GM23338 (cell line): ENCODE measurements at regions not wholly inside any gene's neighbourhood (a gene's known extent, or its start where the extent isn't known, plus 50 kb on each side); places are given as distances from the start of the nearest gene placed in this dataset.

Experiments used
- ATAC-seq: fragments of 200-7000 bp; cut with Tn5 transposase; 3 replicates; pipeline ENCODE4 v1.9.1; 2020
- DNase-seq: peaks from one replicate; pipeline ENCODE4 v3.0.0-alpha.2; 2015; ENCODE audit warnings: low spot score
- H2AFZ ChIP-seq: fragments of 200-600 bp; sonication (generic); 2 replicates; pipeline ENCODE4 v1.8.0; 2016; ENCODE audit warnings: antibody characterized with exemption, mild to moderate bottlenecking, moderate library complexity
- H3F3A ChIP-seq: fragments of 200-600 bp; sonication (generic); replicated peaks from 2 replicates; pipeline ENCODE4 v1.8.0; 2017; ENCODE audit warnings: antibody characterized with exemption, mixed run types, low read depth
- H3K27ac ChIP-seq: fragments of 200-600 bp; sonication (generic); 2 replicates; pipeline ENCODE4 v1.6.1; 2016; ENCODE audit warnings: low read depth
- H3K27me3 ChIP-seq: fragments of 200-600 bp; sonication (generic); 2 replicates; pipeline ENCODE4 v1.8.0; 2016; ENCODE audit warnings: mild to moderate bottlenecking, mixed run types, moderate library complexity; ENCODE audit not compliant: insufficient read depth
- H3K36me3 ChIP-seq: fragments of 200-600 bp; sonication (generic); 2 replicates; pipeline ENCODE4 v1.8.0; 2016; ENCODE audit warnings: mild to moderate bottlenecking; ENCODE audit not compliant: insufficient read depth
- H3K4me1 ChIP-seq: fragments of 200-600 bp; sonication (generic); 2 replicates; pipeline ENCODE4 v1.8.0; 2016; ENCODE audit warnings: mild to moderate bottlenecking, moderate library complexity; ENCODE audit not compliant: insufficient read depth
- H3K4me2 ChIP-seq: fragments of 200-600 bp; sonication (generic); 2 replicates; pipeline ENCODE4 v1.7.1; 2017; ENCODE audit warnings: mixed run types
- H3K4me3 ChIP-seq: fragments of 200-600 bp; sonication (generic); 2 replicates; pipeline ENCODE4 v1.6.1; 2016; ENCODE audit warnings: mixed run types
- H3K79me2 ChIP-seq: fragments of 200-600 bp; sonication (generic); replicated peaks from 2 replicates; pipeline ENCODE4 v1.8.0; 2017; ENCODE audit warnings: mild to moderate bottlenecking; ENCODE audit not compliant: insufficient read depth
- H3K9me2 ChIP-seq: fragments of 200-600 bp; sonication (generic); 2 replicates; pipeline ENCODE4 v1.8.0; 2017; ENCODE audit not compliant: insufficient read depth
- H4K20me1 ChIP-seq: fragments of 200-600 bp; sonication (generic); replicated peaks from 2 replicates; pipeline ENCODE4 v1.8.0; 2017; ENCODE audit warnings: mild to moderate bottlenecking; ENCODE audit not compliant: insufficient read depth
- H3K27ac Mint-ChIP-seq: 2 replicates; pipeline ENCODE4 v1.8.0; 2020; ENCODE audit warnings: inconsistent platforms, mild to moderate bottlenecking, moderate library complexity, mixed read lengths
- H3K27me3 Mint-ChIP-seq: 3 replicates; pipeline ENCODE4 v1.8.0; 2022; ENCODE audit warnings: low read depth, mild to moderate bottlenecking, moderate library complexity, mixed read lengths, inconsistent platforms; ENCODE audit not compliant: insufficient read depth, poor library complexity
- H3K36me3 Mint-ChIP-seq: 3 replicates; pipeline ENCODE4 v1.8.0; 2021; ENCODE audit warnings: low read depth, mild to moderate bottlenecking, inconsistent platforms, moderate library complexity, mixed read lengths
- H3K4me1 Mint-ChIP-seq: 3 replicates; pipeline ENCODE4 v1.8.0; 2020; ENCODE audit warnings: mild to moderate bottlenecking, inconsistent platforms, mixed read lengths
- H3K4me3 Mint-ChIP-seq: 3 replicates; pipeline ENCODE4 v1.8.0; 2021; ENCODE audit warnings: moderate library complexity, mild to moderate bottlenecking, inconsistent platforms, mixed read lengths
- H3K9me3 Mint-ChIP-seq: 3 replicates; pipeline ENCODE4 v1.8.0; 2020; ENCODE audit warnings: moderate library complexity, mild to moderate bottlenecking, inconsistent platforms, mixed read lengths
- CREB1 ChIP-seq: fragments of 250-450 bp; sonication (Bioruptor Pico); IDR thresholded peaks from 2 replicates; pipeline ENCODE4 v1.5.0; 2020; ENCODE audit warnings: low read depth, mild to moderate bottlenecking, moderate library complexity
- EZH2 ChIP-seq: fragments of 200-600 bp; sonication (generic); IDR thresholded peaks from one replicate; pipeline ENCODE4 v1.8.0; 2017; ENCODE audit warnings: antibody characterized with exemption, mild to moderate bottlenecking, low read depth; ENCODE audit not compliant: unreplicated experiment
- EZH2phosphoT487 ChIP-seq: fragments of 200-600 bp; sonication (generic); IDR thresholded peaks from one replicate; pipeline ENCODE4 v1.8.1; 2018; ENCODE audit warnings: antibody characterized with exemption; ENCODE audit not compliant: unreplicated experiment
- JUNB ChIP-seq: IDR thresholded peaks from one replicate; pipeline ENCODE4 v1.6.1; 2016; ENCODE audit warnings: antibody characterized with exemption; ENCODE audit not compliant: unreplicated experiment
- NANOG ChIP-seq: IDR thresholded peaks from 2 replicates; pipeline ENCODE4 v1.6.1; 2016; ENCODE audit warnings: antibody characterized with exemption, borderline replicate concordance
- POLR2AphosphoS5 ChIP-seq: IDR thresholded peaks from 2 replicates; pipeline ENCODE4 v1.6.1; 2016; ENCODE audit warnings: antibody characterized with exemption, low read depth
- STAT1 ChIP-seq: IDR thresholded peaks from one replicate; pipeline ENCODE4 v1.6.1; 2016; ENCODE audit warnings: antibody characterized with exemption; ENCODE audit not compliant: unreplicated experiment
- ZNF114 ChIP-seq: fragments of 250-450 bp; sonication (Bioruptor Pico); IDR thresholded peaks from 2 replicates; pipeline ENCODE4 v1.5.0; 2020; ENCODE audit warnings: mild to moderate bottlenecking, moderate library complexity
- ZNF331 ChIP-seq: fragments of 250-450 bp; sonication (Bioruptor Pico); IDR thresholded peaks from 2 replicates; pipeline ENCODE4 v1.5.0; 2020; ENCODE audit warnings: low read depth, mild to moderate bottlenecking, moderate library complexity
- TF ChIP-seq, protein P1 (sequence below): fragments of 250-450 bp; sonication (Bioruptor Pico); IDR thresholded peaks from 2 replicates; pipeline ENCODE4 v1.5.0; 2020; ENCODE audit warnings: mild to moderate bottlenecking, moderate library complexity
- TF ChIP-seq, protein P2 (sequence below), 2 experiments: fragments of 200-600 bp in 1 of 2; sonication (generic) in 1 of 2; conservative IDR thresholded peaks; 2 replicates each; pipeline versions ENCODE4 v1.5.1 to v1.6.1; 2016 to 2017; ENCODE audit warnings: antibody characterized with exemption in 2 of 2, low read depth in 2 of 2, mild to moderate bottlenecking in 2 of 2, moderate library complexity in 1 of 2
- TF ChIP-seq, protein P3 (sequence below): IDR thresholded peaks from one replicate; pipeline ENCODE4 v1.6.1; 2018; ENCODE audit warnings: antibody characterized with exemption; ENCODE audit not compliant: unreplicated experiment
- TF ChIP-seq, protein P4 (sequence below): IDR thresholded peaks from 2 replicates; pipeline ENCODE4 v1.6.1; 2016; ENCODE audit warnings: antibody characterized with exemption

DNA sequence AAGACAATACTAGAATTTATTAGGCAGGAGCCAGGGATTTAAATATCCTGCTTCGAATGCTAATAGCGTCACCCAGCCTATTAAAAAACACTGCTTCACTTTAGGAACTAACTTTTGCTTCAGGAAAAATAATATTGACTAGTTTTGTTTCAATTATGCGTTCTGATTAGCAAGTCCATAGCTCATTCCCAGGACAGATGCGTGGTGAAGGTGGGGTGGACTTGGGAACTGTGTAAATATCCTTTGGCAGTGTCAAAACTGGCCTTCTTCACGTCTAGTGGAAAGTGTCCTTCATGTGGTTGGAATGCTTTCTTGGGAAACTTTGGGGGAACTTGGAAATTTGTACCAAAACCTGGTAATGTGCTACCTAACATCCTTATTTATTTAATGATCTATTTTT is 474.8 kb upstream of the NOVA1 start:
- H3K4me1 ChIP-seq = no peaks in the 10 kb centered on the region
- Mint-ChIP-seq H3K4me1 (peaks cover 11% of the 10 kb centered on the region; the same call in 2 of the 3 replicates), H3K27ac (no peak overlapping the region), H3K27me3 (no peaks in the 10 kb centered on the region), H3K36me3 (no peaks in the 10 kb centered on the region), H3K4me3 (no peak overlapping the region), H3K9me3 (no peaks in the 10 kb centered on the region)
- no peak overlapping the region for H3K4me3 ChIP-seq
- TF ChIP-seq, protein P1, sequence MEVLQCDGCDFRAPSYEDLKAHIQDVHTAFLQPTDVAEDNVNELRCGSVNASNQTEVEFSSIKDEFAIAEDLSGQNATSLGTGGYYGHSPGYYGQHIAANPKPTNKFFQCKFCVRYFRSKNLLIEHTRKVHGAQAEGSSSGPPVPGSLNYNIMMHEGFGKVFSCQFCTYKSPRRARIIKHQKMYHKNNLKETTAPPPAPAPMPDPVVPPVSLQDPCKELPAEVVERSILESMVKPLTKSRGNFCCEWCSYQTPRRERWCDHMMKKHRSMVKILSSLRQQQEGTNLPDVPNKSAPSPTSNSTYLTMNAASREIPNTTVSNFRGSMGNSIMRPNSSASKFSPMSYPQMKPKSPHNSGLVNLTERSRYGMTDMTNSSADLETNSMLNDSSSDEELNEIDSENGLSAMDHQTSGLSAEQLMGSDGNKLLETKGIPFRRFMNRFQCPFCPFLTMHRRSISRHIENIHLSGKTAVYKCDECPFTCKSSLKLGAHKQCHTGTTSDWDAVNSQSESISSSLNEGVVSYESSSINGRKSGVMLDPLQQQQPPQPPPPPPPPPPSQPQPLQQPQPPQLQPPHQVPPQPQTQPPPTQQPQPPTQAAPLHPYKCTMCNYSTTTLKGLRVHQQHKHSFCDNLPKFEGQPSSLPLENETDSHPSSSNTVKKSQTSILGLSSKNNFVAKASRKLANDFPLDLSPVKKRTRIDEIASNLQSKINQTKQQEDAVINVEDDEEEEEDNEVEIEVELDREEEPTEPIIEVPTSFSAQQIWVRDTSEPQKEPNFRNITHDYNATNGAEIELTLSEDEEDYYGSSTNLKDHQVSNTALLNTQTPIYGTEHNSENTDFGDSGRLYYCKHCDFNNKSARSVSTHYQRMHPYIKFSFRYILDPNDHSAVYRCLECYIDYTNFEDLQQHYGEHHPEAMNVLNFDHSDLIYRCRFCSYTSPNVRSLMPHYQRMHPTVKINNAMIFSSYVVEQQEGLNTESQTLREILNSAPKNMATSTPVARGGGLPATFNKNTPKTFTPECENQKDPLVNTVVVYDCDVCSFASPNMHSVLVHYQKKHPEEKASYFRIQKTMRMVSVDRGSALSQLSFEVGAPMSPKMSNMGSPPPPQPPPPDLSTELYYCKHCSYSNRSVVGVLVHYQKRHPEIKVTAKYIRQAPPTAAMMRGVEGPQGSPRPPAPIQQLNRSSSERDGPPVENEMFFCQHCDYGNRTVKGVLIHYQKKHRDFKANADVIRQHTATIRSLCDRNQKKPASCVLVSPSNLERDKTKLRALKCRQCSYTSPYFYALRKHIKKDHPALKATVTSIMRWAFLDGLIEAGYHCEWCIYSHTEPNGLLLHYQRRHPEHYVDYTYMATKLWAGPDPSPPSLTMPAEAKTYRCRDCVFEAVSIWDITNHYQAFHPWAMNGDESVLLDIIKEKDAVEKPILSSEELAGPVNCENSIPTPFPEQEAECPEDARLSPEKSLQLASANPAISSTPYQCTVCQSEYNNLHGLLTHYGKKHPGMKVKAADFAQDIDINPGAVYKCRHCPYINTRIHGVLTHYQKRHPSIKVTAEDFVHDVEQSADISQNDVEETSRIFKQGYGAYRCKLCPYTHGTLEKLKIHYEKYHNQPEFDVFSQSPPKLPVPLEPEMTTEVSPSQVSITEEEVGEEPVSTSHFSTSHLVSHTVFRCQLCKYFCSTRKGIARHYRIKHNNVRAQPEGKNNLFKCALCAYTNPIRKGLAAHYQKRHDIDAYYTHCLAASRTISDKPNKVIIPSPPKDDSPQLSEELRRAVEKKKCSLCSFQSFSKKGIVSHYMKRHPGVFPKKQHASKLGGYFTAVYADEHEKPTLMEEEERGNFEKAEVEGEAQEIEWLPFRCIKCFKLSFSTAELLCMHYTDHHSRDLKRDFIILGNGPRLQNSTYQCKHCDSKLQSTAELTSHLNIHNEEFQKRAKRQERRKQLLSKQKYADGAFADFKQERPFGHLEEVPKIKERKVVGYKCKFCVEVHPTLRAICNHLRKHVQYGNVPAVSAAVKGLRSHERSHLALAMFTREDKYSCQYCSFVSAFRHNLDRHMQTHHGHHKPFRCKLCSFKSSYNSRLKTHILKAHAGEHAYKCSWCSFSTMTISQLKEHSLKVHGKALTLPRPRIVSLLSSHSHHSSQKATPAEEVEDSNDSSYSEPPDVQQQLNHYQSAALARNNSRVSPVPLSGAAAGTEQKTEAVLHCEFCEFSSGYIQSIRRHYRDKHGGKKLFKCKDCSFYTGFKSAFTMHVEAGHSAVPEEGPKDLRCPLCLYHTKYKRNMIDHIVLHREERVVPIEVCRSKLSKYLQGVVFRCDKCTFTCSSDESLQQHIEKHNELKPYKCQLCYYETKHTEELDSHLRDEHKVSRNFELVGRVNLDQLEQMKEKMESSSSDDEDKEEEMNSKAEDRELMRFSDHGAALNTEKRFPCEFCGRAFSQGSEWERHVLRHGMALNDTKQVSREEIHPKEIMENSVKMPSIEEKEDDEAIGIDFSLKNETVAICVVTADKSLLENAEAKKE = no peak
- no peak for TF ChIP-seq CREB1 (CRISPR knock-in tag)
- no peak for TF ChIP-seq JUNB
- TF ChIP-seq POLR2AphosphoS5 = no peak
- TF ChIP-seq ZNF331 (CRISPR knock-in tag) = no peak
- no peak for TF ChIP-seq NANOG
- TF ChIP-seq EZH2phosphoT487 = no peak
- TF ChIP-seq, protein P2, sequence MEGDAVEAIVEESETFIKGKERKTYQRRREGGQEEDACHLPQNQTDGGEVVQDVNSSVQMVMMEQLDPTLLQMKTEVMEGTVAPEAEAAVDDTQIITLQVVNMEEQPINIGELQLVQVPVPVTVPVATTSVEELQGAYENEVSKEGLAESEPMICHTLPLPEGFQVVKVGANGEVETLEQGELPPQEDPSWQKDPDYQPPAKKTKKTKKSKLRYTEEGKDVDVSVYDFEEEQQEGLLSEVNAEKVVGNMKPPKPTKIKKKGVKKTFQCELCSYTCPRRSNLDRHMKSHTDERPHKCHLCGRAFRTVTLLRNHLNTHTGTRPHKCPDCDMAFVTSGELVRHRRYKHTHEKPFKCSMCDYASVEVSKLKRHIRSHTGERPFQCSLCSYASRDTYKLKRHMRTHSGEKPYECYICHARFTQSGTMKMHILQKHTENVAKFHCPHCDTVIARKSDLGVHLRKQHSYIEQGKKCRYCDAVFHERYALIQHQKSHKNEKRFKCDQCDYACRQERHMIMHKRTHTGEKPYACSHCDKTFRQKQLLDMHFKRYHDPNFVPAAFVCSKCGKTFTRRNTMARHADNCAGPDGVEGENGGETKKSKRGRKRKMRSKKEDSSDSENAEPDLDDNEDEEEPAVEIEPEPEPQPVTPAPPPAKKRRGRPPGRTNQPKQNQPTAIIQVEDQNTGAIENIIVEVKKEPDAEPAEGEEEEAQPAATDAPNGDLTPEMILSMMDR (conservative IDR thresholded peaks at IDR 0.05; ENCODE audit: low read depth in 2 of 2) = no peak
- no peak for TF ChIP-seq ZNF114 (CRISPR knock-in tag)
- TF ChIP-seq EZH2 = no peak
- TF ChIP-seq, protein P3, sequence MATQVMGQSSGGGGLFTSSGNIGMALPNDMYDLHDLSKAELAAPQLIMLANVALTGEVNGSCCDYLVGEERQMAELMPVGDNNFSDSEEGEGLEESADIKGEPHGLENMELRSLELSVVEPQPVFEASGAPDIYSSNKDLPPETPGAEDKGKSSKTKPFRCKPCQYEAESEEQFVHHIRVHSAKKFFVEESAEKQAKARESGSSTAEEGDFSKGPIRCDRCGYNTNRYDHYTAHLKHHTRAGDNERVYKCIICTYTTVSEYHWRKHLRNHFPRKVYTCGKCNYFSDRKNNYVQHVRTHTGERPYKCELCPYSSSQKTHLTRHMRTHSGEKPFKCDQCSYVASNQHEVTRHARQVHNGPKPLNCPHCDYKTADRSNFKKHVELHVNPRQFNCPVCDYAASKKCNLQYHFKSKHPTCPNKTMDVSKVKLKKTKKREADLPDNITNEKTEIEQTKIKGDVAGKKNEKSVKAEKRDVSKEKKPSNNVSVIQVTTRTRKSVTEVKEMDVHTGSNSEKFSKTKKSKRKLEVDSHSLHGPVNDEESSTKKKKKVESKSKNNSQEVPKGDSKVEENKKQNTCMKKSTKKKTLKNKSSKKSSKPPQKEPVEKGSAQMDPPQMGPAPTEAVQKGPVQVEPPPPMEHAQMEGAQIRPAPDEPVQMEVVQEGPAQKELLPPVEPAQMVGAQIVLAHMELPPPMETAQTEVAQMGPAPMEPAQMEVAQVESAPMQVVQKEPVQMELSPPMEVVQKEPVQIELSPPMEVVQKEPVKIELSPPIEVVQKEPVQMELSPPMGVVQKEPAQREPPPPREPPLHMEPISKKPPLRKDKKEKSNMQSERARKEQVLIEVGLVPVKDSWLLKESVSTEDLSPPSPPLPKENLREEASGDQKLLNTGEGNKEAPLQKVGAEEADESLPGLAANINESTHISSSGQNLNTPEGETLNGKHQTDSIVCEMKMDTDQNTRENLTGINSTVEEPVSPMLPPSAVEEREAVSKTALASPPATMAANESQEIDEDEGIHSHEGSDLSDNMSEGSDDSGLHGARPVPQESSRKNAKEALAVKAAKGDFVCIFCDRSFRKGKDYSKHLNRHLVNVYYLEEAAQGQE = no peak
- TF ChIP-seq STAT1 = no peak
- TF ChIP-seq, protein P4, sequence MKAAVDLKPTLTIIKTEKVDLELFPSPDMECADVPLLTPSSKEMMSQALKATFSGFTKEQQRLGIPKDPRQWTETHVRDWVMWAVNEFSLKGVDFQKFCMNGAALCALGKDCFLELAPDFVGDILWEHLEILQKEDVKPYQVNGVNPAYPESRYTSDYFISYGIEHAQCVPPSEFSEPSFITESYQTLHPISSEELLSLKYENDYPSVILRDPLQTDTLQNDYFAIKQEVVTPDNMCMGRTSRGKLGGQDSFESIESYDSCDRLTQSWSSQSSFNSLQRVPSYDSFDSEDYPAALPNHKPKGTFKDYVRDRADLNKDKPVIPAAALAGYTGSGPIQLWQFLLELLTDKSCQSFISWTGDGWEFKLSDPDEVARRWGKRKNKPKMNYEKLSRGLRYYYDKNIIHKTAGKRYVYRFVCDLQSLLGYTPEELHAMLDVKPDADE = no peak
- DNase-seq (no peak), ATAC-seq (no peak)
- no peak overlapping the region for H3K27ac ChIP-seq
- H4K20me1 ChIP-seq = no peaks in the 10 kb centered on the region
- no peaks in the 10 kb centered on the region for H3K27me3 ChIP-seq
- no peak overlapping the region for H2AFZ ChIP-seq
- H3K79me2 ChIP-seq = no peaks in the 10 kb centered on the region
- no peaks in the 10 kb centered on the region for H3K36me3 ChIP-seq
- H3F3A ChIP-seq = no peaks in the 10 kb centered on the region
- no peaks in the 10 kb centered on the region for H3K9me2 ChIP-seq
- H3K4me2 ChIP-seq = no peak overlapping the region
